HepG2 (cell line): ENCODE measurements at regions not wholly inside any gene's neighbourhood (a gene's known extent, or its start where the extent isn't known, plus 50 kb on each side); places are given as distances from the start of the nearest gene placed in this dataset.

ENCODE experiments used
- MEIS1 ChIP-seq: sonication (generic); formaldehyde crosslinking; IDR thresholded peaks from 2 replicates; pipeline ENCODE4 v1.9.0; 2021; ENCODE audit warnings: mild to moderate bottlenecking, missing genetic modification reagents, moderate library complexity, borderline replicate concordance
- POGZ ChIP-seq: sonication (generic); formaldehyde crosslinking; IDR thresholded peaks from 2 replicates; pipeline ENCODE4 v1.4.0; 2020; ENCODE audit warnings: mild to moderate bottlenecking, missing genetic modification reagents
- PRMT3 ChIP-seq: sonication (generic); formaldehyde crosslinking; IDR thresholded peaks from 2 replicates; pipeline ENCODE4 v1.8.1; 2022; ENCODE audit warnings: low read depth, mild to moderate bottlenecking, moderate library complexity, missing genetic modification reagents, borderline replicate concordance
- THYN1 ChIP-seq: sonication (generic); formaldehyde crosslinking; IDR thresholded peaks from 2 replicates; pipeline ENCODE4 v1.8.1; 2023; ENCODE audit warnings: low read depth, mild to moderate bottlenecking, moderate library complexity, missing genetic modification reagents, borderline replicate concordance
- ZBTB20 ChIP-seq: sonication (generic); formaldehyde crosslinking; IDR thresholded peaks from 2 replicates; pipeline ENCODE4 v1.8.1; 2023; ENCODE audit warnings: missing genetic modification reagents, low read depth, mild to moderate bottlenecking, borderline replicate concordance
- ZFY ChIP-seq: sonication (generic); formaldehyde crosslinking; IDR thresholded peaks from 2 replicates; pipeline ENCODE4 v1.4.0; 2020; ENCODE audit warnings: missing genetic modification reagents
- ZMYM3 ChIP-seq: sonication (generic); formaldehyde crosslinking; IDR thresholded peaks from 2 replicates; pipeline ENCODE4 v1.5.1; 2020; ENCODE audit warnings: mild to moderate bottlenecking, missing genetic modification reagents
- ZNF232 ChIP-seq: sonication (generic); formaldehyde crosslinking; IDR thresholded peaks from 2 replicates; pipeline ENCODE4 v1.4.0; 2020; ENCODE audit warnings: missing genetic modification reagents, borderline replicate concordance
- ZNF546 ChIP-seq: sonication (generic); formaldehyde crosslinking; conservative IDR thresholded peaks from 2 replicates; pipeline ENCODE4 v1.8.1; 2023; ENCODE audit warnings: mild to moderate bottlenecking, missing genetic modification reagents
- TF ChIP-seq, protein P1 (sequence below): sonication (generic); formaldehyde crosslinking; IDR thresholded peaks from 2 replicates; pipeline ENCODE4 v1.8.0; 2022; ENCODE audit warnings: missing genetic modification reagents, low read depth, mild to moderate bottlenecking, borderline replicate concordance
- TF ChIP-seq, protein P2 (sequence below): sonication (generic); formaldehyde crosslinking; IDR thresholded peaks from 2 replicates; pipeline ENCODE4 v1.4.0; 2020; ENCODE audit warnings: missing genetic modification reagents
- TF ChIP-seq, protein P3 (sequence below), 2 experiments: sonication (generic) in 1 of 2; formaldehyde crosslinking in 1 of 2; IDR thresholded peaks; 2 replicates each; pipeline versions ENCODE4 v1.6.1 to v1.9.0; 2014 to 2022; ENCODE audit warnings: antibody characterized with exemption in 1 of 2, borderline replicate concordance in 1 of 2, inconsistent platforms in 1 of 2, low read depth in 1 of 2, missing genetic modification reagents in 1 of 2
- TF ChIP-seq, protein P4 (sequence below): sonication (generic); formaldehyde crosslinking; IDR thresholded peaks from 2 replicates; pipeline ENCODE4 v1.9.0; 2021; ENCODE audit warnings: missing genetic modification reagents, borderline replicate concordance

DNA sequence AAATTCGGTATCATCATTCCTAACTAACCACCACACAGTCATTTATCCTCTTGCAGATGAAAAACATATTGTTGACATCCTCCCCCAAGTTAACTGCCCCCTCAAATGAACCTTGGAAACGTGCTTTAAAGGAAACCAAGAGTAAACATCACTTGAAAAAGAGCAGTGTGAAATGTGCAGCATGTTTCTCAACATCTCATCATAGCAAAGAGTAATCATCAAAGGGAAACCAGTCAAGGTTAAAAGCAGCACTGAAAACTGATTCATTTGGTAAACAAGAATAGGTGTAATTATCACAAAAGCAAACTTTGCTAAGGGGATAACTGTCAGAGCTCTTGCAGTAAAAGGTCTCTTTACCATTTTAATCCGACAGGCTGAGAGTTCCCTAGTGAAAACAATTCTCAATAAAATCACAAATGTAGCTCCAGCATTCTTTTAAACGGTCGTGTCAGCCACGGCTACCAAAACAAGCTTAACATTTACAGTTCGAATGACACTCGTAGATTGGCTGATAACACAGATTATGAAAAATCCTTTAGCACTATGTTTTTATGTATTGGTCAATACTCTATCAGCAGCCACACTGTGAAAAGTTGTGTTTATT, 461.0 kb downstream of the GBE1 start (continued):
- TF ChIP-seq PRMT3 (CRISPR knock-in tag) = no peak
- no peak for TF ChIP-seq ZFY (CRISPR knock-in tag)
- peak; percentile 66; the same call in 1 of the 2 replicates for TF ChIP-seq ZNF232
- TF ChIP-seq MEIS1 (CRISPR knock-in tag) = peak; percentile 89
- TF ChIP-seq ZMYM3 (CRISPR knock-in tag) = peak; percentile 58
- TF ChIP-seq THYN1 = 0 out of 2 replicates have a peak, but pooled peaks have one; percentile 34
- peak; percentile 90 for TF ChIP-seq POGZ
- peak; percentile 99; the same call in 1 of the 2 replicates for TF ChIP-seq ZBTB20
- TF ChIP-seq, protein P1, sequence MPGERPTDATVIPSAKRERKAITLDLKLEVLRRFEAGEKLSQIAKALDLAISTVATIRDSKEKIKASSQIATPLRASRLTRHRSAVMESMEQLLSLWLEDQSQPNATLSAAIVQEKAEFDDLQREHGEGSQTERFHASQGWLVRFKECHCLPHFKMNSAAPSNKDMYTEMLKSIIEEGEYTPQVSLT (CRISPR knock-in tag) = peak; percentile 90; the same call in 1 of the 2 replicates
- TF ChIP-seq, protein P2, sequence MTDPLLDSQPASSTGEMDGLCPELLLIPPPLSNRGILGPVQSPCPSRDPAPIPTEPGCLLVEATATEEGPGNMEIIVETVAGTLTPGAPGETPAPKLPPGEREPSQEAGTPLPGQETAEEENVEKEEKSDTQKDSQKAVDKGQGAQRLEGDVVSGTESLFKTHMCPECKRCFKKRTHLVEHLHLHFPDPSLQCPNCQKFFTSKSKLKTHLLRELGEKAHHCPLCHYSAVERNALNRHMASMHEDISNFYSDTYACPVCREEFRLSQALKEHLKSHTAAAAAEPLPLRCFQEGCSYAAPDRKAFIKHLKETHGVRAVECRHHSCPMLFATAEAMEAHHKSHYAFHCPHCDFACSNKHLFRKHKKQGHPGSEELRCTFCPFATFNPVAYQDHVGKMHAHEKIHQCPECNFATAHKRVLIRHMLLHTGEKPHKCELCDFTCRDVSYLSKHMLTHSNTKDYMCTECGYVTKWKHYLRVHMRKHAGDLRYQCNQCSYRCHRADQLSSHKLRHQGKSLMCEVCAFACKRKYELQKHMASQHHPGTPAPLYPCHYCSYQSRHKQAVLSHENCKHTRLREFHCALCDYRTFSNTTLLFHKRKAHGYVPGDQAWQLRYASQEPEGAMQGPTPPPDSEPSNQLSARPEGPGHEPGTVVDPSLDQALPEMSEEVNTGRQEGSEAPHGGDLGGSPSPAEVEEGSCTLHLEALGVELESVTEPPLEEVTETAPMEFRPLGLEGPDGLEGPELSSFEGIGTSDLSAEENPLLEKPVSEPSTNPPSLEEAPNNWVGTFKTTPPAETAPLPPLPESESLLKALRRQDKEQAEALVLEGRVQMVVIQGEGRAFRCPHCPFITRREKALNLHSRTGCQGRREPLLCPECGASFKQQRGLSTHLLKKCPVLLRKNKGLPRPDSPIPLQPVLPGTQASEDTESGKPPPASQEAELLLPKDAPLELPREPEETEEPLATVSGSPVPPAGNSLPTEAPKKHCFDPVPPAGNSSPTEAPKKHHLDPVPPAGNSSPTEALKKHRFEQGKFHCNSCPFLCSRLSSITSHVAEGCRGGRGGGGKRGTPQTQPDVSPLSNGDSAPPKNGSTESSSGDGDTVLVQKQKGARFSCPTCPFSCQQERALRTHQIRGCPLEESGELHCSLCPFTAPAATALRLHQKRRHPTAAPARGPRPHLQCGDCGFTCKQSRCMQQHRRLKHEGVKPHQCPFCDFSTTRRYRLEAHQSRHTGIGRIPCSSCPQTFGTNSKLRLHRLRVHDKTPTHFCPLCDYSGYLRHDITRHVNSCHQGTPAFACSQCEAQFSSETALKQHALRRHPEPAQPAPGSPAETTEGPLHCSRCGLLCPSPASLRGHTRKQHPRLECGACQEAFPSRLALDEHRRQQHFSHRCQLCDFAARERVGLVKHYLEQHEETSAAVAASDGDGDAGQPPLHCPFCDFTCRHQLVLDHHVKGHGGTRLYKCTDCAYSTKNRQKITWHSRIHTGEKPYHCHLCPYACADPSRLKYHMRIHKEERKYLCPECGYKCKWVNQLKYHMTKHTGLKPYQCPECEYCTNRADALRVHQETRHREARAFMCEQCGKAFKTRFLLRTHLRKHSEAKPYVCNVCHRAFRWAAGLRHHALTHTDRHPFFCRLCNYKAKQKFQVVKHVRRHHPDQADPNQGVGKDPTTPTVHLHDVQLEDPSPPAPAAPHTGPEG (CRISPR knock-in tag) = peak; percentile 67; the same call in 1 of the 2 replicates
- TF ChIP-seq, protein P3, sequence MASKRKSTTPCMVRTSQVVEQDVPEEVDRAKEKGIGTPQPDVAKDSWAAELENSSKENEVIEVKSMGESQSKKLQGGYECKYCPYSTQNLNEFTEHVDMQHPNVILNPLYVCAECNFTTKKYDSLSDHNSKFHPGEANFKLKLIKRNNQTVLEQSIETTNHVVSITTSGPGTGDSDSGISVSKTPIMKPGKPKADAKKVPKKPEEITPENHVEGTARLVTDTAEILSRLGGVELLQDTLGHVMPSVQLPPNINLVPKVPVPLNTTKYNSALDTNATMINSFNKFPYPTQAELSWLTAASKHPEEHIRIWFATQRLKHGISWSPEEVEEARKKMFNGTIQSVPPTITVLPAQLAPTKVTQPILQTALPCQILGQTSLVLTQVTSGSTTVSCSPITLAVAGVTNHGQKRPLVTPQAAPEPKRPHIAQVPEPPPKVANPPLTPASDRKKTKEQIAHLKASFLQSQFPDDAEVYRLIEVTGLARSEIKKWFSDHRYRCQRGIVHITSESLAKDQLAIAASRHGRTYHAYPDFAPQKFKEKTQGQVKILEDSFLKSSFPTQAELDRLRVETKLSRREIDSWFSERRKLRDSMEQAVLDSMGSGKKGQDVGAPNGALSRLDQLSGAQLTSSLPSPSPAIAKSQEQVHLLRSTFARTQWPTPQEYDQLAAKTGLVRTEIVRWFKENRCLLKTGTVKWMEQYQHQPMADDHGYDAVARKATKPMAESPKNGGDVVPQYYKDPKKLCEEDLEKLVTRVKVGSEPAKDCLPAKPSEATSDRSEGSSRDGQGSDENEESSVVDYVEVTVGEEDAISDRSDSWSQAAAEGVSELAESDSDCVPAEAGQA (IDR thresholded peaks at IDR 0.05; ENCODE audit: low read depth) = no peak
- TF ChIP-seq, protein P3 (CRISPR knock-in tag; IDR thresholded peaks at IDR 0.05; ENCODE audit: borderline replicate concordance) = peak; percentile 85; the same call in 1 of the 2 replicates
- TF ChIP-seq, protein P4, sequence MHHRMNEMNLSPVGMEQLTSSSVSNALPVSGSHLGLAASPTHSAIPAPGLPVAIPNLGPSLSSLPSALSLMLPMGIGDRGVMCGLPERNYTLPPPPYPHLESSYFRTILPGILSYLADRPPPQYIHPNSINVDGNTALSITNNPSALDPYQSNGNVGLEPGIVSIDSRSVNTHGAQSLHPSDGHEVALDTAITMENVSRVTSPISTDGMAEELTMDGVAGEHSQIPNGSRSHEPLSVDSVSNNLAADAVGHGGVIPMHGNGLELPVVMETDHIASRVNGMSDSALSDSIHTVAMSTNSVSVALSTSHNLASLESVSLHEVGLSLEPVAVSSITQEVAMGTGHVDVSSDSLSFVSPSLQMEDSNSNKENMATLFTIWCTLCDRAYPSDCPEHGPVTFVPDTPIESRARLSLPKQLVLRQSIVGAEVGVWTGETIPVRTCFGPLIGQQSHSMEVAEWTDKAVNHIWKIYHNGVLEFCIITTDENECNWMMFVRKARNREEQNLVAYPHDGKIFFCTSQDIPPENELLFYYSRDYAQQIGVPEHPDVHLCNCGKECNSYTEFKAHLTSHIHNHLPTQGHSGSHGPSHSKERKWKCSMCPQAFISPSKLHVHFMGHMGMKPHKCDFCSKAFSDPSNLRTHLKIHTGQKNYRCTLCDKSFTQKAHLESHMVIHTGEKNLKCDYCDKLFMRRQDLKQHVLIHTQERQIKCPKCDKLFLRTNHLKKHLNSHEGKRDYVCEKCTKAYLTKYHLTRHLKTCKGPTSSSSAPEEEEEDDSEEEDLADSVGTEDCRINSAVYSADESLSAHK (CRISPR knock-in tag) = no peak
- TF ChIP-seq ZNF546 (CRISPR knock-in tag) = 0 out of 2 replicates have a peak, but pooled peaks have one; percentile 33
